C4-2B (cell line): ENCODE measurements at regions not wholly inside any gene's neighbourhood (a gene's known extent, or its start where the extent isn't known, plus 50 kb on each side); places are given as distances from the start of the nearest gene placed in this dataset.
"Not testable (repeated sequence)": the region's sequence is repeated elsewhere in the genome, so short reads cannot be mapped to it uniquely, and the experiment has no call there.

ENCODE experiments used
- H3K27ac ChIP-seq: fragments of 450-650 bp; 2 replicates; pipeline ENCODE4 v1.5.1; 2017
- CTCF ChIP-seq: fragments of 450-650 bp; conservative IDR thresholded peaks from 2 replicates; pipeline ENCODE4 v1.5.1; 2017; ENCODE audit warnings: mild to moderate bottlenecking
- ZFX ChIP-seq: fragments of 450-650 bp; IDR thresholded peaks from 2 replicates; pipeline ENCODE4 v1.6.1; 2017

- TF ChIP-seq ZFX: no peak
- no peak for TF ChIP-seq CTCF
- H3K27ac ChIP-seq: no peak overlapping the region
Observed at GRCh38 chr7:46054272-46054671, 133.2 kb upstream of the IGFBP3 start.

GRCh38 chr7:46047581-46047980, 126.5 kb upstream of the IGFBP3 start:
- no peak for TF ChIP-seq CTCF
- H3K27ac ChIP-seq: no peak overlapping the region

- not testable (repeated sequence) for H3K27ac ChIP-seq
Observed at GRCh38 chr7:46043338-46043737, 122.3 kb upstream of the IGFBP3 start.

GRCh38 chr7:46039813-46040212, 118.7 kb upstream of the IGFBP3 start:
- not testable (repeated sequence) for H3K27ac ChIP-seq

- H3K27ac ChIP-seq: no peak overlapping the region
- TF ChIP-seq CTCF: no peak
- no peak for TF ChIP-seq ZFX
Observed at GRCh38 chr7:46035166-46035565, 114.1 kb upstream of the IGFBP3 start.

- no peak for TF ChIP-seq ZFX
- TF ChIP-seq CTCF: no peak
- H3K27ac ChIP-seq: no peak overlapping the region
Observed at GRCh38 chr7:46034056-46034768, 113.1 kb upstream of the IGFBP3 start.

GRCh38 chr7:46033592-46033991, 112.5 kb upstream of the IGFBP3 start:
- no peak overlapping the region for H3K27ac ChIP-seq
- no peak for TF ChIP-seq CTCF
- no peak for TF ChIP-seq ZFX

- TF ChIP-seq CTCF (no peak), ZFX (no peak)
- no peak overlapping the region for H3K27ac ChIP-seq
Observed at GRCh38 chr7:46032942-46033341, 111.9 kb upstream of the IGFBP3 start.
